Rectal smooth muscle tissue (tissue), 1 donor: ENCODE measurements at regions not wholly inside any gene's neighbourhood (a gene's known extent, or its start where the extent isn't known, plus 50 kb on each side); places are given as distances from the start of the nearest gene placed in this dataset.

ENCODE experiments used
- H3K27ac ChIP-seq: one replicate; pipeline ENCODE4 v1.7.0; 2013; ENCODE audit warnings: low read depth, low read length, inconsistent platforms
- H3K27me3 ChIP-seq: one replicate; pipeline ENCODE4 v1.7.0; 2013; ENCODE audit warnings: low read length; ENCODE audit not compliant: control insufficient read depth, insufficient read depth
- H3K36me3 ChIP-seq: one replicate; pipeline ENCODE4 v1.7.0; 2013; ENCODE audit warnings: low read length; ENCODE audit not compliant: control insufficient read depth, insufficient read depth
- H3K4me1 ChIP-seq: one replicate; pipeline ENCODE4 v1.7.0; 2013; ENCODE audit warnings: low read length; ENCODE audit not compliant: control insufficient read depth, insufficient read depth
- H3K4me3 ChIP-seq: one replicate; pipeline ENCODE4 v1.7.0; 2013; ENCODE audit warnings: low read length
- H3K9ac ChIP-seq: one replicate; pipeline ENCODE4 v1.7.0; 2013; ENCODE audit warnings: low read length

DNA sequence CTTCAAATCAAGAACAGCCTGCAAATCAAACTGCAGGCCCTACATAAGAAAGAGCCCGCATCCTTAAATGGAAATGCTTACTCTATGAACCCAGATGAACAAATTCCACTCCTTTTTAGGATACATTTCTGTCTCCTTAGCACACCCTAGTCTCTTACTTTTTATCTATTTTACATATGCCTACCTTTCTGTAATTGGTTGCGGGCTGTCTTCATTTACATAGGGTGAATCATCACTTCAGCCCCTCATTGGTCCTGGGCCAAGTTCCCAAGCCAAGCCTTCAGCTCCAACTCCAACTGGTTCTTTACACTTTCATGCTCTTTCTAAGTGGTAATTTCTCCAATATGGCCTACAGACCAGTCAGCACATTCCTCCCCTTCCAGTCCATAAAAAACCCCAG is 219.3 kb downstream of the TRAM1L1 start:
- H3K9ac ChIP-seq, result no peak overlapping the region
- no peaks in the 10 kb centered on the region for H3K36me3 ChIP-seq
- no peak overlapping the region for H3K27ac ChIP-seq
- no peak overlapping the region for H3K4me3 ChIP-seq
- no peaks in the 10 kb centered on the region for H3K4me1 ChIP-seq
- H3K27me3 ChIP-seq, result no peaks in the 10 kb centered on the region

DNA sequence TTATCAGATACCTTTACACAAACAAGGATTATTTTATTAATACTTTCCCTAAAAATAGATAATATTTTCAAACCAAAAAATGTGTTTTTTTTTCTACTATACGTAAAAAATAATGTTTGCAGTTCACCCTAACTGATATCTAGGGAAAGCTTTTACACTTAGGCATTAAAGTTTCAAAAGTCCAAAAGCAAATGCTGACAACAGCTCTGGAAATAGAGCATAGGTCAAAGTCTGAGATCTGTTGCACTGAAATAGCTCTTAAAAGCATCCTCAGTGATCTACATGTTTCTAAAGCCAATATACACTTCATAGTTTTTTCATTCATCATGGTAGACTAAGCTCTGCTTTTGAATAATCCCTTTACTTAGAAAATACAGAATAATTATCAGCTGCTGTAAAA is 222.8 kb downstream of the TRAM1L1 start:
- no peaks in the 10 kb centered on the region for H3K36me3 ChIP-seq
- no peak overlapping the region for H3K27ac ChIP-seq
- H3K4me3 ChIP-seq, result no peak overlapping the region
- H3K9ac ChIP-seq, result no peak overlapping the region
- H3K4me1 ChIP-seq, result no peaks in the 10 kb centered on the region
- no peaks in the 10 kb centered on the region for H3K27me3 ChIP-seq

DNA sequence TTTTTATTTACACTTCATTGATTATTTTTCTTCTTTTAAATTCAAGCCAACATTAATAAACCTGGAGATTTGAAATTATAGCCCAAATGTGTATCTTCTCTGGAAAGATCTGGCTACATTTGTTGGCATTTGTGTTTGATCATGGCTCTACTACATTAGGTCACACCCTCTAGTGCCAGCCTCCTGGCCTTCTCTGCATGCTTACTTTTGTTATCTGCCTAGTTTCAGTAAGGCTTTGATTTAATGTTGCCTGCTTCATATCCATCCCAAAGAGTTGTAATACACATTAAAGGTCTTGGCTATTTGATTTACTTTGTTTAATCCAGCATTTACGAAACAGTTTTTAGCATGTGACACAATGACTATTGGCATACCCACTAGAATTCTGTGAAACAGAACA is 224.5 kb downstream of the TRAM1L1 start:
- H3K9ac ChIP-seq, result no peak overlapping the region
- no peaks in the 10 kb centered on the region for H3K4me1 ChIP-seq
- no peaks in the 10 kb centered on the region for H3K36me3 ChIP-seq
- H3K27me3 ChIP-seq, result no peaks in the 10 kb centered on the region
- H3K27ac ChIP-seq, result no peak overlapping the region
- H3K4me3 ChIP-seq, result no peak overlapping the region

DNA sequence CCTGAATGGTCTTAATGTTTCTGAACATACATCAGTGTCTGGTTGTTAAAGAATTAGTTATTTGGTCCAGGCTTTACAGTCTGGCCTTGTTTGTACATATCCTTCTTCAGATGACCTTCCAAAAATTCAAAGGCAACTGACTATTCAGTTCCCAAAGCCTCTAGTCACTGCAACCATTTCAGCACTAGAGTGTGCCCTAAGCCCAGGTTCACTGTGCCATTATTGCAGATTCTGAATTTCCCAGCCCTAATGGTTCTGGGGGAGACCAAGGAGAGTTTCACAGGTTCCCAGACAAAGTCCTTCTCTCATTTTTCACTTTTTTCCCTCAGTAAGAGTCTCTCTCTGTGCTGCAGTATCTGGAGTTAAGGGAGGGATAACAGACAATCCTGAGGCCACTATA is 235.8 kb downstream of the TRAM1L1 start:
- no peaks in the 10 kb centered on the region for H3K27me3 ChIP-seq
- no peak overlapping the region for H3K27ac ChIP-seq
- no peaks in the 10 kb centered on the region for H3K36me3 ChIP-seq
- H3K9ac ChIP-seq, result no peak overlapping the region
- H3K4me1 ChIP-seq, result no peaks in the 10 kb centered on the region
- H3K4me3 ChIP-seq, result no peak overlapping the region

DNA sequence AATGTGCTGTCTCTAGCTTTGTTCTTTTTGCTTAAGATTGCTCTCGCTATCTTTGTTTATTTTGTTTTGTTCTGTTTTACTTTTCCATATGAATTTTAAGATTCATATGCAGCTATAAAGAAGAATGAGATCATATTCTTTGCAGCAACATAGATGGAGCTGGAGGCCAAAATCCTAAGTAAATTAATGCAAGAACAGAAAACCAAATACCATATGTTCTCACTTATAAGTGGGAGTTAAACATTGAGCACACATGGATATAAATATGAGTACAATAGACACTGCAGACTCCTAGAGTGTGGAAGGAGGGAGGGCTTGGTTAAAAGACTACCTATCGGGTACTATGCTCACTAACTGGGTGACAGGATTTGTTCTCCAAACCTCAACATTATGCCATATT is 237.8 kb downstream of the TRAM1L1 start:
- Histone ChIP-seq H3K9ac (no peak overlapping the region), H3K36me3 (no peaks in the 10 kb centered on the region), H3K4me3 (no peak overlapping the region)

DNA sequence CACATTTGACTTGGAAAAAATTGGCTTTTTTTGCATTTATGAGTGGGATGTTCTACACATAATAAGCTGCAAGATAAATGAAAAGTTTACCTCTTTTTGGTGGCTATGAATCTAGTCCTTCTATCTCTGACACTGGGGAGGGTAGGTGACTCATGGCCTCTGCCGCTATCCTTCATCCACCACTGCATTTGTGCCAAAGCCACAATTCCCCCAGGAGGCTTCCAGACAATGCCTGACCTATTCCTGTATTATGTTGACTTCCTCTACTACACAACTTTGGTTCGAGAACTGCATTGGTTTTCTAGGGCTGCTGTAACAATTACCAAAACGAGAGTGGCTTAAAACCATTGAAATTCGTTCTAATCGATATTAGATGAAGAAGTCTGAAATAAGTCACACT is 245.6 kb downstream of the TRAM1L1 start:
- no peak overlapping the region for H3K27ac ChIP-seq
- H3K4me1 ChIP-seq, result no peaks in the 10 kb centered on the region
- no peaks in the 10 kb centered on the region for H3K27me3 ChIP-seq
- H3K36me3 ChIP-seq, result no peaks in the 10 kb centered on the region
- H3K9ac ChIP-seq, result no peak overlapping the region
- no peak overlapping the region for H3K4me3 ChIP-seq

More for the DNA sequence above, 237.8 kb downstream of the TRAM1L1 start:
- Histone ChIP-seq H3K27me3 (no peaks in the 10 kb centered on the region), H3K4me1 (no peaks in the 10 kb centered on the region), H3K27ac (no peak overlapping the region)

DNA sequence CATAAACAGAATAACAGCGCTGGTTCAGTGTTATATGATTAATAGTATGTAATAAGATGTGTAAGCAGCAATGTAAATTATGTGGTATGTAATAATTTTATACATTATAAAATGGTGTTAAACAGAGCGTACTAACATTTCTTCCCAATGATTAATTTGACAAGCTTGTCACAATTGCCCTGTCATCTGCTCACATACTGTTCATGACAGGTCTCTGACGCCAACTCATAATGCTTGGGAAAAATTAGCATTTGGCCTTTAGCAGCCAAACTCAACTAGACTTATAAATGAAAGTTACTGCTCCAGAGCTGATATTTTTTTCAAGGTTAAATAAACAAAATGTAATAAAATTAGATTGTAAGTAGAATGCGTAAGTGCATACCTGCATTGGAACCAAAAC is 246.8 kb downstream of the TRAM1L1 start:
- H3K4me3 ChIP-seq, result no peak overlapping the region
- no peak overlapping the region for H3K27ac ChIP-seq
- no peaks in the 10 kb centered on the region for H3K27me3 ChIP-seq
- H3K36me3 ChIP-seq, result no peaks in the 10 kb centered on the region
- H3K9ac ChIP-seq, result no peak overlapping the region
- H3K4me1 ChIP-seq, result no peaks in the 10 kb centered on the region

DNA sequence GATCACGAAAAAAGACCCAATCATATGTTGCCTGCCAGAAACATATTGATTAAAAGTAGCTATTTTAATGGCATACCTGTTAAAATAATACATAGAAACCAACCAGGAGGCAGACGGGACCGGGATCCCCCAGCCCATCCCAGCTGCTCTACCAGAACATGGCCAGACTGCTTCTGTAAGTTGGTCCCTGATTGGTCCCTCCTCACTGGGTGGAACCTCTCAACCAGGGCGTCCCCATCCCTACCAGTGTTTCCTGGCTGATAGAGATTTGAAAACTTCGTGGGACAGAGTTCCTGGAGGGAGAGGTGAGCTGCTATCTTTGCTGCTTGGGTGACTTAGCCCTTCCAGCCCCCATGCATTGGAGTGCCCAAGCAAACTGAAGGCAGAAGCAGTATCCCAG is 256.2 kb downstream of the TRAM1L1 start:
- Histone ChIP-seq H3K36me3 (no peaks in the 10 kb centered on the region), H3K27me3 (no peaks in the 10 kb centered on the region), H3K4me3 (no peak overlapping the region), H3K9ac (no peak overlapping the region), H3K4me1 (no peaks in the 10 kb centered on the region), H3K27ac (no peak overlapping the region)

DNA sequence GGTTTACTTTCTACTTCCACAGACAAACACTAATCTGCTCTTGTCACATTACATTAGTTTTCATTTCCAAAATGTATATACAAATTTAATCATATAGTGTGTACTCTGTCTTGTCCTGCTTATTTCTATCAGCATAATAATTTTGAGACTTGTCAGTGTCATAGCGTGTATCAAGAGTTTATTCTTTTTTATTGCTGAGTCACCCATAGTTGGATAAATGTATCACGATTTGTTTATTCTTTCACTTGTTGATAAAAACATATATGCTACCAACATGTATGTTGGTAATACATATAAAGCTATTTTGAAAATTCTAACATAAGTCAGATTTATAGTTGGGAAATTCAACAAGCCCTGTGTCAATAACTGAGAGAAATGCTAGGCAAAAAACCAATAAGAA is 261.2 kb downstream of the TRAM1L1 start:
- H3K27ac ChIP-seq, result no peak overlapping the region
- H3K4me1 ChIP-seq, result no peaks in the 10 kb centered on the region
- no peak overlapping the region for H3K4me3 ChIP-seq
- no peaks in the 10 kb centered on the region for H3K36me3 ChIP-seq
- H3K9ac ChIP-seq, result no peak overlapping the region
- no peaks in the 10 kb centered on the region for H3K27me3 ChIP-seq

DNA sequence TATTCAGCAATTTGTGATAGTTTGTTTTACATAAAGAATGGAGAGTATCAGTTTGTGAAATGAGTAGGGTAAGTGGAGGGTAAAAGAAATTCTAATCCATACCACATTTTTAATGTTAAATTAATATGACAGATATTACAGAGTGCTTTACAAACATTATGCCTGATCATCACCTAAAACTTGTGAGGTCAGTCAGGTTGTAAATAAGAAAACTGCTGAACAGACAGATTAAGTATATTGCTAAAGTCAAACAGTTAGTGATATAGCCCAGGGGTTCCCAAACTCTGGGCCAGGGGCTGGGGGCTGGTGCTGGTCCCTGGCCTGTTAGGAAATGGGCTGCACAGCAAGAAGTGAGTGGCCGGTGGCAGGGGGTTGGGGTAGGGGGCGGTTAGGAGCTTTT is 273.6 kb downstream of the TRAM1L1 start:
- Histone ChIP-seq H3K27ac (no peak overlapping the region), H3K27me3 (no peaks in the 10 kb centered on the region), H3K4me3 (no peak overlapping the region), H3K9ac (no peak overlapping the region), H3K4me1 (no peaks in the 10 kb centered on the region), H3K36me3 (no peaks in the 10 kb centered on the region)

DNA sequence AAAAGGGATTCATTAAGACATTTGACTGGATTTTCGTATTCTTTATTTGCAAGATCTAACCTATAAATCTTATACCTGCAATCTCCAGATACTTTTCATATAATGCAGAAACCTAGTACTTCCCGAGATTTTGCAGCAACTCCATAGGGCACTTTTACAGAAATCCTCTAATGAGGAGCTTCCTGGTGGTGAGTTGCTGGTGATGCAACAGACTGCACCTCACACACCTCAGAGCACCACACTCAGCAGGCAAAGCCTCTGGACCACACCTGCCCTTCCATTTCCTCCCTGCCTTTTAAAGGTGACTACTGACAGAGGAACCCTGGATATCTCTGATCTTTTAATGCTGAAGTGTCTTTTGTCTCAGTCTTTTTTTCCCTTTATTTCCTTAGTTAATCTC is 289.4 kb downstream of the TRAM1L1 start:
- Histone ChIP-seq H3K4me3 (no peak overlapping the region), H3K27me3 (no peaks in the 10 kb centered on the region), H3K9ac (no peak overlapping the region), H3K4me1 (no peaks in the 10 kb centered on the region), H3K36me3 (no peaks in the 10 kb centered on the region), H3K27ac (no peak overlapping the region)

DNA sequence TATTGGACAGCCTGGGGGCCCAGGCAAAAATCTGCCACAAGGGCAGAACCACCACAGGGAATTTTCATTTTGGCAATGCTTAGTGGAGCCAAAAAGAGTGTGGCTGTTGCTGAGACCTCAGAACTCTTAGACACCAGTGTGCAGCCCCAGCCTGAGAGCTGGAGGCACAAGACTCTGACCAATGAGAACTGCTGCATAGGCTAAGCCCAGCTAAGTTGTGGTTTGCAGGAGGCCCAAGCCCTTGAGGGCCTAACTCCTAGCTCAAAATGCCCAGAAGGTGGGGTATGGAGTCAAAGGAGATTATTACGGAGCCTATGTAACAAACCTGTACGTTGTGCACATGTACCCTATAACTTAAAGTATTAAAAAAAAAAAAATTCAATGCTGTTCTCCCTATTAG is 296.7 kb downstream of the TRAM1L1 start:
- Histone ChIP-seq H3K9ac (no peak overlapping the region), H3K27me3 (no peaks in the 10 kb centered on the region), H3K27ac (no peak overlapping the region), H3K36me3 (no peaks in the 10 kb centered on the region), H3K4me1 (no peaks in the 10 kb centered on the region), H3K4me3 (no peak overlapping the region)

DNA sequence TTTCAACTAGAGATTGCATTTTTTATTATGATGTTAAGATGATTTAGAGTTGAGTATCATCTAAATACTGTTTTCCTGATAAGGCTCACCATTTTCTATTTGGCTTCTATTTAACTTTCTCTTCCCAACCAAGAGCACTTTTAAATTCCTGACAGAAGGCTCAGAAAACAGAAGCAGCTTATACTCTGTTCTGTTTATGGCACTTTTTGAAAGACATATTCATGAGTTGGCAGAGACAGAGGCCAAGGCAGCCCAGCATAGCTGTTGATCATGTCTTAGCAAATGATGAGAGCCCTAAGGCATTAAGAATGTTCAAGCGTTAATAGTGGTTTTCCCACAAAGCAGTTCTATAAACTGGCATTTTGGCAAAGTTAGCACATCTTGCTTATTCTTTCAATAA is 330.3 kb downstream of the TRAM1L1 start:
- Histone ChIP-seq H3K4me3 (no peak overlapping the region), H3K9ac (no peak overlapping the region), H3K27me3 (no peaks in the 10 kb centered on the region), H3K4me1 (no peaks in the 10 kb centered on the region), H3K36me3 (no peaks in the 10 kb centered on the region), H3K27ac (no peak overlapping the region)

DNA sequence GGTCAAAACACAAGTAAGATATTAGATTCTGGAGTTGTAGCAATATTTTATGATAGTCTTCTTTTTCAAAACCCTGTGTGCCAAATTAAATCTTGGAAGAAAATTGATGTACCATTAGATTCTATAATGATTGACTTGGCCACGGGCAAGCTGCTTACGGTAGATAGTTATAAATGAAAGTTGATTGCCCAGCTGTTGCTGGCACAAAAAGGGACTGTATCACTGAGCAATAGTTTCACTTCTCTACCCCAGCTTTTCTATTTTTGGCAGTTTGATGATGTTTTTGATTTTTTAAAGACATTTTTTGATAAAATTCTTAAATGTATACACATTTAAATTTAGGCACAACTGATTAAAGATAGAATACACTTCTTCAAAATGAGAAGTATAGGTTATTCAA is 333.3 kb downstream of the TRAM1L1 start:
- Histone ChIP-seq H3K27me3 (no peaks in the 10 kb centered on the region), H3K4me1 (no peaks in the 10 kb centered on the region), H3K9ac (no peak overlapping the region), H3K4me3 (no peak overlapping the region), H3K36me3 (no peaks in the 10 kb centered on the region), H3K27ac (no peak overlapping the region)
